HG02610 (cell line): ENCODE measurements at regions not wholly inside any gene's neighbourhood (a gene's known extent, or its start where the extent isn't known, plus 50 kb on each side); places are given as distances from the start of the nearest gene placed in this dataset.
"Not testable (repeated sequence)": the region's sequence is repeated elsewhere in the genome, so short reads cannot be mapped to it uniquely, and the experiment has no call there.

Source experiments
- ATAC-seq: cut with Tn5 transposase; IDR thresholded peaks from one replicate; pipeline ENCODE4 v1.9.1; 2021; ENCODE audit warnings: mild to moderate bottlenecking, moderate library complexity; ENCODE audit not compliant: unreplicated experiment

GRCh38 chr2:154507186-154507585, 191.3 kb upstream of the KCNJ3 start:
- ATAC-seq, result no peak

DNA sequence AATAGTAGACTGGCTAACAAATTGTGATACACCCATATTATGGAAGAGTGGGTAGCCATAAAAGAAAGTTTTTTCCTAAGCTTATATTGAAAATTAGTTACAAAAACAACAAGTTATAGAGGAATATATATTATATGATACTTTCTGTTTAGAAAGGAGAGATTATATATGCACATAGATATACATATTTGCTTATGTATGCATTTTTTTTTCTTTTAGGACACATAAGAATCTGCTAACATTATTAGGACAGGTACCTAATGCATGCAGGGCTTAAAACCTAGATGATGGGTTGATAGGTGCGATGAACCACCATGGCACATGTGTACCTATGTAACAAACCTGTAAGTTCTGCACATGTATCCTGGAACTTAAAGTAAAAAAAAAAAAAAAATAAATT, 179.6 kb upstream of the KCNJ3 start:
- no peak for ATAC-seq

DNA sequence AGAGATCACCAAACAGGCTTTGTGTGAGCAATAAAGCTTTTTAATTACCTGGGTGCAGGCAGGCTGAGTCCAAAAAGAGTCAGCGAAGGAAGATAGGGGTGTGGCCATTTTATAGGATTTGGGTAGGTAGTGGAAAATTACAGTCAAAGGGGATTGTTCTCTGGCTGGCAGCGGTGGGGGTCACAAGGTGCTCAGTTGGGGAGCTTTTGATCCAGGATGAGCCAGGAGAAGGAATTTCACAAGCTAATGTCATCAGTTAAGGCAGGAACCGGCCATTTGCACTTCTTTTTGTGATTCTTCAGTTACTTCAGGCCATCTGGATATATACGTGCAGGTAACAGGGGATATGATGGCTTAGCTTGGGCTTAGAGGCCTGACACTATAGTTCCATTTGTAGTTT, 177.5 kb upstream of the KCNJ3 start:
- ATAC-seq, result not testable (repeated sequence)

DNA sequence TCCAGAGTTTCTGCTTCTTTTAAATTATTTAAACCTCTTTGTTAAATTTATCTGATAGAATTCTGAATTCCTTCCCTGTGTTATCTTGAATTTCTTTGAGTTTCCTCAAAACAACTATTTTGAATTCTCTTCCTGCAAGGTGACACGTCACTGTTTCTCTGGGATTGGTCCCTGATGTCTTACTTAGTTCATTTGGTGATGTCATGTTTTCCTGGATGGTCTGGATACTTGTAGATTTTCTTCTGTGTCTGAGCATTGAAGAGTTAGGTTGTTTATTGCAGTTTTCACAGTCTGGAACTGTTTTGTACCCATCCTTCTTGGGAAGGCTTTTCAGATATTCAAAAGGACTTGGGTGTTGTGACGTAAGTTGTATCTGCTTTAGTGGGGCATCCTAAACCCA, 172.3 kb upstream of the KCNJ3 start:
- ATAC-seq, result no peak

DNA sequence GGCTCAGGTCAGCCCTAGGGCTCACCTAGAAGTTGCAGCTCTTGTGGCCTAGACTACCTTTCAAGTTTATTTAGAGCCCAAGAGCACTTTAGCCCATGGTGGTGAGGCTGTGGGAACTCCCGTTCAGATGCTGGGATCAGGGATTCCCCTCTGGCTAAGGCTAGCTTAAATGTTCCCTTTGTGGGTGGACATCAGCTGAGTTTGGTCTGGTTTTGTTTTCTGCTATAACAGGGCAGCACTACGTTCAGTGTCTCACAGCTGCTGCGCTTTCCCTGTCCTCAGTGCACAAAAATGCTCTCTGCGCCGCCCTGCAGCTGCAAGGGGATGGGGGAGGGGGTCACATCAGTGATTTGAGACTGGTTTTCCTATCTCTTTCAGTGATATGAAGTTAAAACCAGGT, 170.5 kb upstream of the KCNJ3 start:
- peak; percentile 59 for ATAC-seq

DNA sequence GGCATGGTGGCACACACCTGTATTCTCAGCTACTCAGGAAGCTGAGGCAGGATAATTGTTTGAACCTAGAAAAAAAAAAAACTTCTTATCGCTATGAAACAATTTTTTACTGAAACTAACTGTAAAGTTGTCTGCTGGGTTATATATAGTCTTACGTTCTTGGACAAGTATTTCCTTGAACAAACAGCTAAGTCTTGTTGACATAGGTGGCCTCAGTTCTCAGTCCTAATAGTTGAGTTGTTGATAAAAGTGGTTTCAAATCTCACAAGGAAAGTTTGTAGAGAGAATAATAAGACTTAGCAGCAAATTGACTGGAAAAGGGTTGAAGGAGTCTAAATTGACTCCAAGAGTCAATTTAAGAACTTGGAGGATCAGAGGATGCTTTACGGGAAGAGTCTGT, 166.5 kb upstream of the KCNJ3 start:
- no peak for ATAC-seq

DNA sequence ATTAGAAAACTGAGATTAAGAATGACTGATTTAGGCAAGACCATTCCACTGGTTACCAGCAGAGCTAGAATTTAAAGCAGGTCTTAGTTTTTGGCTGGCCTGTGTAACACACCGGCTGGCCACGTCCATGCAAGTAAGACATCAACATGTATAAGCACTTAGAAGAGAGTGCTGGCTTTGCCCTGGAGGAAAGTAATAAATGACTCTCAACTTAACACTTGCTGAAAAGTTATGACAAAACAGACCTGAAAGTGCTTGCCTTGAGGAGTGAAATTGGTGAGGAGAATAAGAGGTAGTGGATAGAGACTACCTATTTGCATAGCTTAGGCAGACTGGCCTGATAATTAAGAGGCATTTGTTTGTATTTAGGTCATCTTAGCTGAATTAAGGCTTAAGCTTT, 165.7 kb upstream of the KCNJ3 start:
- no peak for ATAC-seq

- no peak for ATAC-seq
These were observed 165.1 kb upstream of the KCNJ3 start for GRCh38 chr2:154533300-154533940.

- peak; percentile 73 for ATAC-seq
These were observed 161.5 kb upstream of the KCNJ3 start for GRCh38 chr2:154537024-154537423.

DNA sequence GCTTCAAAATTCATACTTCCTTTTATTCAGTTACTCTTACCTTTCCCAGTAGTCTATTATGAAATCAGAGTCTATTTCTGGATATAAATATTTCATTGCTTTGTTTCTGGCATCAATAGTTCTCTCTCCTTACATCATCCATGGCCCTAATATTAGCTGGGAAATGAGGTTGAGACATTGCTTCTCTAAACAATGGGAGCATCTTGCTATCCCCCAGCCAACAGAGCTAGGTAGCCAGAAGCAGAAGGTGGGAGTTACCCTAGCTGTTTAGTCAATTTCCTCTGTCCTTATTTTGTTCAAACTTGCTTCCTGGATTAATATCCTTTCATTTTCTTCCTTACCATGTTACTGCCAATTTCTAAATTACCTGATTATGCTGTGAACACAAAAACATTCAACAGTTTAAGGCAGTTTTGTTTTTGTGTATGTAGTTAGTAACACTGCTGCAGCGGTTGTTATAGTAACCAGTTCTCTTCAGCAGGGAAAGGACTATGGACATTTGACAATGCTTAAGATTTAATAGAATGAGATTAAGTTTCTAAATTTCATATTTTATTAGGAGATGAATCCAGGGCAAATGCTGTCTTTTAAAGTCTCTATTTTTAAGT, 160.5 kb upstream of the KCNJ3 start:
- ATAC-seq, result no peak

DNA sequence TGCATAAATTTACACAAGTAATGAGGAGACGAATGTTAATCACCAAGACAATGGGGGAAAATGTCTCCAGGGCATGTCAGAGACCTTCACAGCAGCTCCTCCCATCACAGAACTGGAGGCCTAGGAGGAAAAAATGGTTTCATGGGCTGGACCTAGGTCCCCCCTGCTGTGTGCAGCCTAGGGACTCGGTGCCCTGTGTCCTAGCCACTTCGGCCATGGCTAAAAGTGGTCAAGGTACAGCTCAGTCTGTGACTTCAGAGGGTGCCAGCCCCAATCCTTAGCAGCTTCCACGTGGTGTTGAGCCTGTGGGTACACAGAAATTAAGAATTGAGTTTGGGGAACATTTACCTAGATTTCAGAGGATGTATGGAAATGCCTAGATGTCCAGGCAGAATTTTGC, 152.2 kb upstream of the KCNJ3 start:
- no peak for ATAC-seq

DNA sequence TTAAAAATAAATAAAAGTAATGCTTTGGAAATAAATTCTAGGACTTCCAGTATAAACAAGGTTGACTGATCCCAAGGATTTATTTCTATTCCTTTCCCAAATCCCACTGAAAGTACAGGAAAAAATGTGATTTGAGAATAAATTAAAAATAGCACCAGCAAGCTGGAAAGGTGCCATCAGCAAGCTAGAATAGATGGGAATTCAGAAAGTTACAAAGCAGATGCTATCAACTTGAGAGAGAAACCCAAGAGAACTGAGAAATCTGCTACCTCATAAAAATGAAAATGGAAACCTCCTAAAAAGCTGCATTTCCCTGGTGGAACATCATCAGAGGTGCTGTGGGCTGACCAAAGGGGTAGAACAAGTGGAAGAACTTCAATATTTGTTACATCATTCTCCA, 148.6 kb upstream of the KCNJ3 start:
- no peak for ATAC-seq

DNA sequence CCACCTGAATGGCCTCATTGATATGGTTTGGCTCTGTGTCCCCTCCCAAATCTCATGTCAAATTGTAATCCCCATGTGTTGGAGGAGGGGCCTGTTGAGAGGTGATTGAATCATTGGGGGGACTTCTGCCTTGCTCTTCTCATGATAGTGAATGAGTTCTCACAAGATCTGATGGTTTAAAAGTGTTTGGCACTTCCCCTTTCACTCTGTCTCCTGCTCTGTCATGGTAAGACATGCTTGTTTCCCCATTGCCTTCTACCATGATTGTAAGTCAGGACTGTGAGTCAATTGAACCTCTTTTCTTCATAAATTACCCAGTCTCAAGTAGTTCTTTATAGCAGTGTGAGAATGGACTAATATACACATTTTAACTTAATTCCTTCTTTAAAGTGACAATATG, 146.8 kb upstream of the KCNJ3 start:
- no peak for ATAC-seq

- peak; percentile 91 for ATAC-seq
These were observed 144.4 kb upstream of the KCNJ3 start for GRCh38 chr2:154554046-154554445.

DNA sequence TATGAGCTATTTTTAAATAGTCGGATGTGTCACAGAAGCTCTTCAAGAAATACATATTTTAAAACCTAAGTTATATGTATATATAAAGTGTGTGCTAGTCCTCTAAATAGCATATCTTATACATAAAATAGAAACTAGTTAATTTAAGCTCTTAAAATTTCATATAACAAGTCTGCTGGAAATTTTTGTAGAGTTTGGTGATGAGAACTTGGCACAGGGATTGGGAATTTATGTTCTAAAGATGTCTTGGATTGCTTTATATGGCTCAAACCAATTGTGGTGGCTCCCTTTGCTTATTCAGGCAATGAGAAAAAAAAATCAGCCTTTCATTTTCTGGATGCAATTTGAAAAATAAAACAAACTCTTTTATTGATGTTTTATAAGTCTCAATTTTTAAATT, 142.8 kb upstream of the KCNJ3 start:
- ATAC-seq, result no peak

GRCh38 chr2:154556146-154556545, 142.3 kb upstream of the KCNJ3 start:
- no peak for ATAC-seq

DNA sequence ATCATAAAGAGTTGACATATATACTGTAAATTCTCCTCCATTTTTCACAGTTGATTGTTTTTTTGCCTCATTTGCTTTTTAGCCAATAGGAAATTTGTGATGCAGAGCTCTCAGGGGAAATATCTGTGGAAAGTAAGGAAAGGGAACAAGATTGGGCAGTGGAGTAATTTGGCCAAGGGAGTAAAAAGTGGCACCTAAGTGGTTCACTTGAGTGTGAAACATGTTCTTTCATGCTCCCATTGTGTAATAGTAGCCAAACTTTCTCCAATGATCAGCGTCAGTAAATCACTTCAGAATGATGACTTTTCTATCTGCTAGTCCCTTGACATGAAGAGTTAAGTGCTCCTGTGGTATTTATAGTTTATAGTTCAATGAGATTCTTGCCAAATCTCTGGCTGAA, 141.9 kb upstream of the KCNJ3 start:
- ATAC-seq, result no peak

GRCh38 chr2:154557906-154558305, 140.6 kb upstream of the KCNJ3 start:
- ATAC-seq, result no peak

GRCh38 chr2:154565433-154565832, 133.1 kb upstream of the KCNJ3 start:
- no peak for ATAC-seq

- no peak for ATAC-seq
These were observed 130.1 kb upstream of the KCNJ3 start for GRCh38 chr2:154568413-154568812.

- ATAC-seq, result no peak
These were observed 128.0 kb upstream of the KCNJ3 start for GRCh38 chr2:154570501-154570900.

GRCh38 chr2:154576699-154577098, 121.8 kb upstream of the KCNJ3 start:
- ATAC-seq, result not testable (repeated sequence)

- ATAC-seq, result no peak
These were observed 121.1 kb upstream of the KCNJ3 start for GRCh38 chr2:154577390-154577789.
